BLaER1 treated with 17β-estradiol and CSF1 and Interleukin-3, amounts not matched to agents 10 nM and 100 nM (cell line): ENCODE measurements at regions not wholly inside any gene's neighbourhood (a gene's known extent, or its start where the extent isn't known, plus 50 kb on each side); places are given as distances from the start of the nearest gene placed in this dataset.
"Not testable (repeated sequence)": the region's sequence is repeated elsewhere in the genome, so short reads cannot be mapped to it uniquely, and the experiment has no call there.

Experiments used
- H3K27ac ChIP-seq, 11 experiments: shearing (Covaris generic); formaldehyde crosslinking; 2 replicates each; pipeline ENCODE4 v1.8.1; 2022
- H3K27me3 ChIP-seq, 11 experiments: shearing (Covaris generic); formaldehyde crosslinking; 2 replicates each; pipeline ENCODE4 v1.8.1; 2022
- H3K36me3 ChIP-seq, 11 experiments: shearing (Covaris generic); formaldehyde crosslinking; 2 replicates each; pipeline ENCODE4 v1.8.1; 2022
- H3K4me1 ChIP-seq, 10 experiments: shearing (Covaris generic); formaldehyde crosslinking; 2 replicates each; pipeline ENCODE4 v1.8.1; 2022
- H3K4me2 ChIP-seq, 11 experiments: shearing (Covaris generic); formaldehyde crosslinking; 2 replicates each; pipeline ENCODE4 v1.8.1; 2022
- H3K4me3 ChIP-seq, 10 experiments: shearing (Covaris generic); formaldehyde crosslinking; 2 replicates each; pipeline ENCODE4 v1.8.1; 2022
- H3K9ac ChIP-seq, 11 experiments: shearing (Covaris generic); formaldehyde crosslinking; 2 replicates each; pipeline ENCODE4 v1.8.1; 2022
- H3K9me3 ChIP-seq, 11 experiments: shearing (Covaris generic); formaldehyde crosslinking; replicated peaks in 1 of 11; 2 replicates each; pipeline ENCODE4 v1.8.1; 2022
- H4K20me1 ChIP-seq, 11 experiments: shearing (Covaris generic); formaldehyde crosslinking; 2 replicates each; pipeline ENCODE4 v1.8.1; 2022
- Cebpa-rat ChIP-seq, 11 experiments: shearing (Covaris generic); IDR thresholded peaks; 2 replicates each; pipeline ENCODE4 v1.8.1; 2022

DNA sequence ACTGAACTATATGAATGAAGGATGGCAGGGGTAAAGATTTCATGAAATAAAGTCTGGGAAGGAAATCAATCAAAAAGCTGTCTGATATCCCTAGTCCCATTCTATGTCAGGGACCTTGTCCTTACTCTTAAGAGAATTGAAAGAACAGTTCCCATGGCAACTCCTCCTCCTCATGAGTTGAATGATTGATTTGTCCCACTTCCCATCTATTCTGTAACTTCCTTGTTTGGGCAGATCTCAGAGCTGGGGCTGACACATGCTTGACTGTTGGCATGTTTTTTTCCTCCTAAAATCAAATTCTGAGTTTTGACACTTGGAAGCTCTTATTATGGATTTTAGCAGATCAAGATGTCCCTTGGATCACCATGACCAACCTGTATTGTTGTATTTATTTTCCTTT lies 1138.6 kb upstream of the CDH8 start:
- no peak overlapping the region for H3K27ac ChIP-seq
- no peak overlapping the region for H3K4me2 ChIP-seq
- H3K9ac ChIP-seq: no peak overlapping the region
- H3K9me3 ChIP-seq: no peaks in the 10 kb centered on the region
- H3K4me1 ChIP-seq: no peaks in the 10 kb centered on the region; a peak in 1 of 20 replicates
- no peaks in the 10 kb centered on the region for H4K20me1 ChIP-seq
- no peak overlapping the region for H3K4me3 ChIP-seq
- no peaks in the 10 kb centered on the region for H3K27me3 ChIP-seq
- no peaks in the 10 kb centered on the region for H3K36me3 ChIP-seq
- TF ChIP-seq Cebpa-rat (IDR thresholded peaks at IDR 0.05): no peak

DNA sequence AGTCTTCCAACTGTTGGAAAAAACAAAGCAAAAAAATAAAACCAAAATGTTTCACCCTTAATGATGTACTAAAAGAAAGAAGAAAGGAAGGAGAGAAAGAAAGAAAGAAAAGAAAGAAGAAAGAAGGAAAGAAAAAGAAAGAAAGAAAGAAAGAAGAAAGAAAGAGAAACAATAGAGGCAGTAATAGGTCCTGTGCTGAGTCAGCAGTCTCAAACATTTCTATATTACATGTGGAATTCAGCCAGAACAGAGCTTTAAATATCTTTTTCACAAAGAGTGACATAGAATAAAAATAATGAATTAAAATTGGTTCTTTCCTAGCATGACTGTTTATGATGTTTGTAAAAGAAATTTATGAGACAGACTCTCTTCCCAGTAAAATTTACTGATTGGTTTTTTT lies 1135.3 kb upstream of the CDH8 start:
- no peaks in the 10 kb centered on the region for H3K9me3 ChIP-seq
- H3K4me1 ChIP-seq: no peaks in the 10 kb centered on the region; a peak in 1 of 20 replicates
- no peaks in the 10 kb centered on the region for H3K36me3 ChIP-seq
- H3K4me3 ChIP-seq: no peak overlapping the region
- H3K27ac ChIP-seq: no peak overlapping the region
- no peak overlapping the region for H3K9ac ChIP-seq
- no peaks in the 10 kb centered on the region for H4K20me1 ChIP-seq
- no peak for TF ChIP-seq Cebpa-rat (IDR thresholded peaks at IDR 0.05)
- no peaks in the 10 kb centered on the region for H3K27me3 ChIP-seq
- no peak overlapping the region for H3K4me2 ChIP-seq

DNA sequence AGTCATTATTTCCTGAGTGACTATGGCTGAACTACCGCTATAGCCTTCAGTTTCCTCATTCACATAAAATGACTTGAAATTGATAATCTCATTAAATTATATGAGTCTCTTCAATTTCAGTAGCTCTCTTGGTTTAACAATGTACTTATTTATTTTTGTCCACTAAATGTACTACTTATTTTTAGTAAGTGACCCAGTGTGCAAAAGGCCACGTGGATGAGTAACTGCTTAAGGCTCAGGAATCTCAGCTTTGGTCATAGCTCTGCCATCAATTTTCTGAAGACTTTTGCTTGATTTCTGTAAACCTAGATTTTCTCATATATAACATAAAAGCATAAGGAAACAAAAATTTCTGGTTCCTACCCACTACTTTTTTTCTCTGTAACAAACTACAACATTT lies 1132.9 kb upstream of the CDH8 start:
- H3K4me1 ChIP-seq: no peaks in the 10 kb centered on the region
- H4K20me1 ChIP-seq: no peaks in the 10 kb centered on the region
- H3K9ac ChIP-seq: no peak overlapping the region

GRCh38 chr16:63157818-63158217 lies 1121.6 kb upstream of the CDH8 start:
- Histone ChIP-seq H3K9me3 (no peaks in the 10 kb centered on the region), H3K36me3 (no peaks in the 10 kb centered on the region), H3K9ac (no peak overlapping the region), H4K20me1 (no peaks in the 10 kb centered on the region), H3K27me3 (no peaks in the 10 kb centered on the region), H3K27ac (no peak overlapping the region), H3K4me1 (no peaks in the 10 kb centered on the region), H3K4me3 (no peak overlapping the region), H3K4me2 (no peak overlapping the region)
- no peak for TF ChIP-seq Cebpa-rat (IDR thresholded peaks at IDR 0.05)

More for the DNA sequence above, 1132.9 kb upstream of the CDH8 start:
- Histone ChIP-seq H3K4me3 (no peak overlapping the region), H3K4me2 (no peak overlapping the region), H3K9me3 (no peaks in the 10 kb centered on the region), H3K27ac (no peak overlapping the region), H3K27me3 (no peaks in the 10 kb centered on the region), H3K36me3 (no peaks in the 10 kb centered on the region)
- TF ChIP-seq Cebpa-rat (IDR thresholded peaks at IDR 0.05): no peak

DNA sequence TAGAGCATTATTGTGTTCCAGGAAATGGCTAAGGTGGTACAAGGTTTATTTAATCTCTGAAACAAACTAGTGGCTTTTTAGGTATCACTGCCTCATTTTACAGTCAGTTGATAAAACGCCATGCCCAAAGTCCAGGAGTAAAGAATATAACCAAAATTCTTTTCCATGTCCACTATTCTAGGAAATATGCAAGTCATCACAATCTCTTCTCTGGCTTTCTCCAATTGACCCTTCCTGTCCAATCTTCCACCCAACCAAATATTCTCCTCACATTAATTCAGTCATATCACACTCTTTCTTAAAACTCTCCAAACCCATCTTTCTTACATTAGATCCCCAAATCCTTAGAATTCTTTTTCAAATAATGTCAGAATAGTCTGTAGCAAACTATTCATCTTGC lies 1110.0 kb upstream of the CDH8 start:
- no peaks in the 10 kb centered on the region for H3K27me3 ChIP-seq
- no peak overlapping the region for H3K4me2 ChIP-seq
- H3K4me1 ChIP-seq: no peaks in the 10 kb centered on the region
- H3K27ac ChIP-seq: no peak overlapping the region
- no peaks in the 10 kb centered on the region for H3K36me3 ChIP-seq
- TF ChIP-seq Cebpa-rat (IDR thresholded peaks at IDR 0.05): no peak
- no peaks in the 10 kb centered on the region; a peak in 1 of 22 replicates for H4K20me1 ChIP-seq
- no peak overlapping the region for H3K4me3 ChIP-seq
- no peak overlapping the region for H3K9ac ChIP-seq
- H3K9me3 ChIP-seq: no peaks in the 10 kb centered on the region

- Histone ChIP-seq H4K20me1 (no peaks in the 10 kb centered on the region; a peak in 1 of 22 replicates), H3K4me3 (no peak overlapping the region), H3K36me3 (no peaks in the 10 kb centered on the region), H3K9ac (no peak overlapping the region), H3K4me1 (no peaks in the 10 kb centered on the region), H3K27me3 (no peaks in the 10 kb centered on the region), H3K9me3 (no peaks in the 10 kb centered on the region), H3K4me2 (no peak overlapping the region), H3K27ac (no peak overlapping the region)
- no peak for TF ChIP-seq Cebpa-rat (IDR thresholded peaks at IDR 0.05)
Observed at GRCh38 chr16:63145411-63145810, 1109.2 kb upstream of the CDH8 start.

GRCh38 chr16:63135069-63135468 lies 1098.8 kb upstream of the CDH8 start:
- Histone ChIP-seq H3K36me3 (no peaks in the 10 kb centered on the region), H4K20me1 (no peaks in the 10 kb centered on the region), H3K4me3 (no peak overlapping the region), H3K9me3 (peaks cover 0 to 4% (median under 1%) of the 10 kb centered on the region in 11 experiments; a peak in 9 of 22 replicates), H3K27me3 (no peaks in the 10 kb centered on the region), H3K27ac (no peak overlapping the region), H3K9ac (no peak overlapping the region), H3K4me1 (no peaks in the 10 kb centered on the region), H3K4me2 (no peak overlapping the region)
- TF ChIP-seq Cebpa-rat (IDR thresholded peaks at IDR 0.05): no peak

GRCh38 chr16:63131503-63131902 lies 1095.3 kb upstream of the CDH8 start:
- TF ChIP-seq Cebpa-rat (IDR thresholded peaks at IDR 0.05): no peak
- Histone ChIP-seq H3K27ac (no peak overlapping the region), H3K36me3 (0 out of 22 replicates have a peak, but pooled peaks cover 0 to 4% (median 0%) of the 10 kb centered on the region in 11 experiments), H3K4me1 (no peaks in the 10 kb centered on the region), H3K9ac (no peak overlapping the region), H3K27me3 (no peaks in the 10 kb centered on the region), H3K9me3 (peaks cover 8 to 15% (median 12%) of the 10 kb centered on the region in 11 experiments; a peak in 18 of 22 replicates), H3K4me2 (no peak overlapping the region), H3K4me3 (no peak overlapping the region), H4K20me1 (no peaks in the 10 kb centered on the region)

GRCh38 chr16:63130942-63131341 lies 1094.7 kb upstream of the CDH8 start:
- no peak for TF ChIP-seq Cebpa-rat (IDR thresholded peaks at IDR 0.05)
- Histone ChIP-seq H3K4me3 (no peak overlapping the region), H3K27ac (no peak overlapping the region), H3K9me3 (peaks cover 8 to 15% (median 12%) of the 10 kb centered on the region in 11 experiments; a peak in 18 of 22 replicates), H3K4me2 (no peak overlapping the region), H3K9ac (no peak overlapping the region), H3K36me3 (0 out of 22 replicates have a peak, but pooled peaks cover 0 to 4% (median 0%) of the 10 kb centered on the region in 11 experiments), H3K4me1 (no peaks in the 10 kb centered on the region), H4K20me1 (no peaks in the 10 kb centered on the region), H3K27me3 (no peaks in the 10 kb centered on the region)

DNA sequence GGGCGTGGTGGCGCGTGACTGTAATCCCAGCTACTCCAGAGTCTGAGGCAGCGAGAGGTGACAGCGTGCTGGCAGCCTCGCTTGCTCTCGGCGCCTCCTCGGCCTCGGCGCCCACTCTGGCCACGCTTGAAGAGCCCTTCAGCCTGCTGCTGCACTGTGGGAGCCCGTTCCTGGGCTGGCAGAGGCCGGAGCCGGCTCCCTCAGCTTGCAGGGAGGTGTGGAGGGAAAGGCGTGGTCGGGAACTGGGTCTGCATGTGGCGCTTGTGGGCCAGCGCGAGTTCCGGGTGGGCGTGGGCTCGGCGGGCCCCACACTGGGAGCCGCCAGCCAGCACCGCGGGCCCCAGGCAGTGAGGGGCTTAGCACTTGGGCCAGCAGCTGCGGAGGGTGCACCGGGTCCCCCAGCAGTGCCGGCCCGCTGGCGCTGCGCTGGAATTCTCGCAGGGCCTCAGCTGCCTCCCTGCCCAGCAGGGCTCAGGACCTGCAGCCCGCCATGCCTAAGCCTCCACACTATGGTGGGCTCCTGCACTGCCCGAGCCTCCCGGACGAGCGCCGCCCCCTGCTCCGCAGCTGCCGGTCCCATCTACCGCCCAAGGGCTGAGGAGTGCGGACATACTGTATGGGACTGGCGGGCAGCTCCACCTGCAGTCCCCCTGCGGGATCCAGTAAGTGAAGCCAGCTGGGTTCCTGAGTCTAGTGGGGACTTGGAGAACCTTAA lies 1093.3 kb upstream of the CDH8 start:
- no peak overlapping the region for H3K9ac ChIP-seq
- TF ChIP-seq Cebpa-rat (IDR thresholded peaks at IDR 0.05): no peak
- H3K36me3 ChIP-seq: 0 out of 22 replicates have a peak, but pooled peaks cover 0 to 4% (median 0%) of the 10 kb centered on the region in 11 experiments
- H3K27ac ChIP-seq: no peak overlapping the region
- H3K4me1 ChIP-seq: no peaks in the 10 kb centered on the region
- H3K27me3 ChIP-seq: no peaks in the 10 kb centered on the region
- no peak overlapping the region for H3K4me3 ChIP-seq
- H3K9me3 ChIP-seq: peaks cover 8 to 15% (median 12%) of the 10 kb centered on the region in 11 experiments; a peak in 18 of 22 replicates
- no peak overlapping the region for H3K4me2 ChIP-seq
- no peaks in the 10 kb centered on the region for H4K20me1 ChIP-seq

GRCh38 chr16:63119905-63120304 lies 1083.7 kb upstream of the CDH8 start:
- H3K27me3 ChIP-seq, H3K9ac ChIP-seq, H3K27ac ChIP-seq, H3K4me3 ChIP-seq, H3K4me1 ChIP-seq, H3K36me3 ChIP-seq, H4K20me1 ChIP-seq, H3K4me2 ChIP-seq, H3K9me3 ChIP-seq: not testable (repeated sequence)
